HG03469 (cell line): ENCODE measurements at regions not wholly inside any gene's neighbourhood (a gene's known extent, or its start where the extent isn't known, plus 50 kb on each side); places are given as distances from the start of the nearest gene placed in this dataset.

Source experiments
- ATAC-seq: cut with Tn5 transposase; IDR thresholded peaks from one replicate; pipeline ENCODE4 v1.9.1; 2021; ENCODE audit warnings: mild to moderate bottlenecking, moderate library complexity, moderate number of reproducible peaks; ENCODE audit not compliant: unreplicated experiment

GRCh38 chr2:60106836-60107529, 446.5 kb downstream of the BCL11A start:
- ATAC-seq: no peak

DNA sequence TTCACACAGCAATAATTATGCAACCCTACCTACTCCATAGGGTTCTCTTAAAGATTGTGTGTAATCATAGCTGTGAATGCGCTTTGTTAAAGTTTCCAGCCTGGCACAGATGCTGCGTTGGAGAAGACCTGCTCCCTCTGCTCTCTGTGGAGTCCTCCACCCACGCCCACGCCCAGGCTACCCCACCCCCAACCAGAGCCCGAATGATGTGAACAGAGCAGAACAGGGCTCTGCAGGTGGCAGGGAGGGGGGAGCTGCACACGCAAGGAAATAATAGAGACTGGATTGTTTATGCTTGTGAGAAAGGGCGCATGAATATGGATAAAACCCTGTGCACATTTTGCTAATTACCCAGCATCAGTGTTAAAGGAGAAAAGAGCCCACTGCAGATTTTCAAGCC, 447.5 kb downstream of the BCL11A start:
- no peak for ATAC-seq

- ATAC-seq: peak; percentile 66
Measured at GRCh38 chr2:60104514-60105505, 448.6 kb downstream of the BCL11A start.

- ATAC-seq: no peak
Measured at GRCh38 chr2:60100034-60100433, 453.4 kb downstream of the BCL11A start.

- ATAC-seq: no peak
Measured at GRCh38 chr2:60098996-60099395, 454.5 kb downstream of the BCL11A start.

DNA sequence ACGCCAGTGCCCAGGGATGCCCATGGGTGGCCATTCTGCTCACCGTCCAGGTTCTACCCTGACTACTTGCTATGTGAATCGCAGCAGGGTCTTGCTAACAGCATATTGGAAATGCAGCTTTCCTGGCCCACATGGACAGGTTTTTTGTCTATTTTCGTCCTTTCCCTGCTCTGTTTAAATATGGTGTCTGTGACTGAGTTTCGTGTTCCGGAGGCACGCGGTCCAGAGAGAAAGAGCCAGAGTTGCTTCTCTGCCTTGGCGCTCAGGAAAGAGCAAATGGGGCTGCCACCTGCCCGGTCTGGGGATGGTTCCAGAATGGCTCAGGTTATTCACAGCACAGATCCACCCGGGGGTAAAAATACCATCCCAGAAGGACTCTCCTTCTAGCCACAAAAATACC, 456.2 kb downstream of the BCL11A start:
- ATAC-seq: no peak

DNA sequence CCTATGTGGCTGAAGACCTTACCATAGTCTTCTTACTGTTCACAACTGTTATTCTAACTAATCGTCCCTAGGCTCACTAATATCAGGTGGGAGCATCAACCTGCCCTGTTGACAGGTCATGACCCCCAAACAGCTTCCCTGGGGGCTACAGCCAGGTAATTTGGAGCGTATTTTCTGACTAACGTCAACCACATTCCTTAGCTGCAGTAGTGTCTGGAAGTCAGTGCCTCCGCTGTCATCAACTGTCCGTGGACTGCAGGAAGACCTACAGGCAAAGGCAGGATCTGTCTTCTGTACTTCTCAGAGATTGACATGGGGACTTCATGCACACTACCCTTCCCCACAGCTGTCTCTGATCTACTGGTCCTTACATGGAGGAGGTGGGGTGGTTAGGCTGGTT, 456.9 kb downstream of the BCL11A start:
- ATAC-seq: no peak

- ATAC-seq: no peak
Measured at GRCh38 chr2:60095903-60096302, 457.6 kb downstream of the BCL11A start.

- no peak for ATAC-seq
Measured at GRCh38 chr2:60095202-60095815, 458.1 kb downstream of the BCL11A start.

- ATAC-seq: no peak
Measured at GRCh38 chr2:60094450-60094929, 459.0 kb downstream of the BCL11A start.

GRCh38 chr2:60092781-60093180, 460.7 kb downstream of the BCL11A start:
- no peak for ATAC-seq

DNA sequence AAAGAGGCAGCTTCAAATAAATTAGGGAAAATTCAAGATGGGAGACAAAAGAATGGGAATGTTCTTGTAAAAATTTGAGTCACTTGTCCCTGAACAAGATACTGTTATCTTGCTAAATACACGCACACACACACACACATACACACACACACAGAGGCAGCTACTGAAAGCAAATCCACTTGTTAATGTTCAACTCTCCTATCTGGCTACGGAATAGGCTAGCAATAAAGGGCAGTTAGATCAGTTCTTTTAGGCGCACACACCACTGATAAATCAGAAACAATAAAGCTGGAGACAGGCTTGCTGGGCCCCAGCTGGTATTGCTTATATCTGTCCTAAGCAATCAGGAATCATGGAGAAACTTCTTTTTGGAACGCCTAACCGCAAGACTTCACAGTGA, 461.6 kb downstream of the BCL11A start:
- ATAC-seq: no peak

DNA sequence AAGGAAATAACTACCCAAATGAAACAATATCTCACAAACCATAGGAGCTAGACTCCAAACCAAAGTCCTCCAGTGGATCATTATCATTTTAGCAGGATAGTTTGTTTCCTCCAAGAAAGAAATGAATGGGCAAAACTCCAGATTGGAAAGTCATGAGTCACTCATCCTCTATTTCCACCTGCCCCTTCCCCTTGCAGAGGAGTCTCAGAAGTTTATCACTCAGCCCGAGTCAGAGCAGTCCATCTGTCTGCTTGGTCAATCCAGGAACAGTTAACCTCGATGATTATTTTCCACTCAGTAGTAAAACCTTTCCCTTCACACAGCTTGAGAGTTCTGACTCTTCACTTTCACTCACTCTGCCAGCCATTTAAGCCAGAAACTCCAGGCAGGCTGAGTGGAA, 462.2 kb downstream of the BCL11A start:
- ATAC-seq: no peak

DNA sequence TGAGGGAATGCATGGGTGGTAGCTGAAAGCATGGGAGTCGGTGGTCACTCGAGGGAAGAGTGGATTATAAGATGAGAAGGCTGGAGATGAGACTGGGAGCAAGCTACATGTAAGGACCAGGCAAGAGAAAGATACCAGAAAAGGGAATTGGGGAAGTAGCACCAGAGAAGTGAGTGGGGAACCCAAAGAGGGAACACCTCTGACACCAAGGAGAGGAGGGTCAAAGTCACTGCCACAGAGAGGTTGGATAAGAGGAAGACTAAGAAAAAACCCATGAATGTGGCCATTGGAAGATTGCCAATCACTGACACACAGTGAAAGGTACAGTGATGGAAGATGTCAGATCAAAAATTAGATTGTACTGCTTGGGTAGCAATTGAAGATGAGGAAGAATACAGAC, 473.9 kb downstream of the BCL11A start:
- no peak for ATAC-seq

GRCh38 chr2:60075048-60075447, 478.4 kb downstream of the BCL11A start:
- ATAC-seq: no peak

DNA sequence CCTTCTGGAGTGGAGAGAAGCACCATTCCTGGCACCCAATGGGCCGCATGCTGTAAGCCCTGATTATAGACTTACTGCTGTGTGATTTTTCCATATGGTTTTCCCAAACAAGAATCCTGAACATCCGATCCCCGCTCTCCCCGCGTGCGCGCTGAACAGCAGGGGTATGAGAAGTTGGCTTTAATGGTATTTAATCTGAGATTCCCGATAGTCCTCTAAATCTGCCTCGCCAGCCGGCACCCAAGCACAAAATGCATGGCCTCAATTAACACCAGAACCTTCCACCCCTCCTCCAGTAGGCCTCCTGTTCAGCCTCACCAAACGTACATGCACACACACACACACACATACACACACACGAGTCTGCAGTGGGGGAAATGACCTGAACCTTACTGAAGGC, 480.3 kb downstream of the BCL11A start:
- no peak for ATAC-seq

DNA sequence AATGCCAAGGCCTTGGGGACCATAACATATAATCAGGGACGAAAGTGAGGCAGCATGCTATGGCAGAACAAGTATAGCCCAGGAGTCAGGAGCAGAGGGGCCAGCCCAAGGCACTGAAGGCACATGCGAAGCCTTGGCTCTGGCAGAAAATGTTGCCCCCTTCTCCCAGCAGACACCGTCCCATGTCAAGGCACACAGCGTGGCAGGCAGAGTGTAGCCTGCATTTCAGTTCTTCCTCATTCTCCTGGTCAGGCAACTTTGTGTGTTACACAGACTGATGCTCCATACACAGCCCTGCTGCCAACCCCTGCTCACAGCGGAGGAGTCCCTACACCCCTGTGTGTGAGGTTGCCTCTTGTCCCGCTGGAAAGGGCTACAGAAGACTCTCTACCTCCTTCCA, 480.8 kb downstream of the BCL11A start:
- no peak for ATAC-seq

DNA sequence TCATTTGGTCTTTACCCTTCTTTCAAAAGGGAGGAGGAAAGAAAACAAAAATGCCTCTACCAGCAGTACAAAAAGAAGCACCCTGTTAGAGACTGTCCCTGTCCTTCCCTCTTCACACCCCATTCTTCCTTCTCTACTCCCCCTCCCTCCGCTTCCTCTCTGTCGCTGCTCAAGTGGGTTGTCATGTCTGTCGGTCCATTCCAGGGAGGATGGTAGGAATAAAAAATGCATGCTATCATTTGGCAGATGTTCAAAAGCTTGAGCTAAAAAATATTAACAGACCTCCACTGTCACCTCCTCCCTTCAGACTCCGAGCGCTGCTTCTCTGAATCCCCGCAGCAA, 482.0 kb downstream of the BCL11A start:
- no peak for ATAC-seq

- ATAC-seq: no peak
Measured at GRCh38 chr2:60070736-60071489, 482.5 kb downstream of the BCL11A start.

- ATAC-seq: no peak
Measured at GRCh38 chr2:60070196-60070595, 483.3 kb downstream of the BCL11A start.

- no peak for ATAC-seq
Measured at GRCh38 chr2:60068755-60069154, 484.7 kb downstream of the BCL11A start.
